Smooth muscle cell (in vitro differentiated cells): ENCODE measurements at regions not wholly inside any gene's neighbourhood (a gene's known extent, or its start where the extent isn't known, plus 50 kb on each side); places are given as distances from the start of the nearest gene placed in this dataset.

Experiments
- DNase-seq: peaks from one replicate; lab custom pipeline; 2025; ENCODE audit not compliant: unreplicated experiment; lab: John Stamatoyannopoulos, UW
- H2AFZ ChIP-seq: fragments of 200-600 bp; sonication (generic); 2 replicates; pipeline ENCODE4 v1.6.0; 2016; ENCODE audit warnings: antibody characterized with exemption, low read depth, mild to moderate bottlenecking
- H3F3A ChIP-seq: fragments of 200-600 bp; sonication (generic); 2 replicates; pipeline ENCODE4 v1.6.0; 2017; ENCODE audit warnings: antibody characterized with exemption, low read depth
- H3K27ac ChIP-seq: fragments of 200-600 bp; sonication (generic); 2 replicates; pipeline ENCODE4 v1.5.1; 2016; ENCODE audit warnings: low read depth, mild to moderate bottlenecking
- H3K27me3 ChIP-seq: fragments of 200-600 bp; sonication (generic); 2 replicates; pipeline ENCODE4 v1.6.1; 2016; ENCODE audit warnings: low read depth, mild to moderate bottlenecking
- H3K36me3 ChIP-seq: fragments of 200-600 bp; sonication (generic); 2 replicates; pipeline ENCODE4 v1.5.1; 2016; ENCODE audit warnings: low read depth
- H3K4me1 ChIP-seq: fragments of 200-600 bp; sonication (generic); 2 replicates; pipeline ENCODE4 v1.5.1; 2016; ENCODE audit warnings: low read depth
- H3K4me2 ChIP-seq: fragments of 200-600 bp; sonication (generic); 2 replicates; pipeline ENCODE4 v1.6.0; 2016; ENCODE audit warnings: mild to moderate bottlenecking
- H3K4me3 ChIP-seq: fragments of 200-600 bp; sonication (generic); 2 replicates; pipeline ENCODE4 v1.5.1; 2016; ENCODE audit warnings: mild to moderate bottlenecking
- H3K79me2 ChIP-seq: fragments of 200-600 bp; sonication (generic); 2 replicates; pipeline ENCODE4 v1.6.0; 2016; ENCODE audit warnings: low read depth, mild to moderate bottlenecking
- H3K9ac ChIP-seq: fragments of 200-600 bp; sonication (generic); 2 replicates; pipeline ENCODE4 v1.6.0; 2016; ENCODE audit warnings: low read depth
- H3K9me3 ChIP-seq: fragments of 200-600 bp; sonication (generic); replicated peaks from 2 replicates; pipeline ENCODE4 v1.5.1; 2016; ENCODE audit warnings: low read depth
- H4K20me1 ChIP-seq: fragments of 200-600 bp; sonication (generic); 2 replicates; pipeline ENCODE4 v1.6.0; 2016; ENCODE audit warnings: low read depth
- WGBS: methylation state at CpG from one replicate; pipeline ENCODE4 v1.1.7; 2016; ENCODE audit warnings: low lambda C conversion rate; 5-methylcytosine and 5-hydroxymethylcytosine counted together
- TF ChIP-seq, protein P1 (sequence below): fragments of 200-600 bp; sonication (generic); IDR thresholded peaks from 2 replicates; pipeline ENCODE4 v1.5.1; 2017; ENCODE audit warnings: borderline replicate concordance, mild to moderate bottlenecking, antibody characterized with exemption; ENCODE audit not compliant: insufficient read depth, poor library complexity, severe bottlenecking

- no peak for DNase-seq
- WGBS: 93% methylated on average over 11 of the region's 11 CpGs
- no peaks in the 10 kb centered on the region for H3K27me3 ChIP-seq
- H3K27ac ChIP-seq: no peak overlapping the region
- no peak overlapping the region for H3K4me2 ChIP-seq
- H2AFZ ChIP-seq: no peak overlapping the region
- no peak overlapping the region for H3K9ac ChIP-seq
- H4K20me1 ChIP-seq: no peaks in the 10 kb centered on the region
- no peaks in the 10 kb centered on the region for H3K79me2 ChIP-seq
- no peaks in the 10 kb centered on the region for H3K9me3 ChIP-seq
- TF ChIP-seq, protein P1, sequence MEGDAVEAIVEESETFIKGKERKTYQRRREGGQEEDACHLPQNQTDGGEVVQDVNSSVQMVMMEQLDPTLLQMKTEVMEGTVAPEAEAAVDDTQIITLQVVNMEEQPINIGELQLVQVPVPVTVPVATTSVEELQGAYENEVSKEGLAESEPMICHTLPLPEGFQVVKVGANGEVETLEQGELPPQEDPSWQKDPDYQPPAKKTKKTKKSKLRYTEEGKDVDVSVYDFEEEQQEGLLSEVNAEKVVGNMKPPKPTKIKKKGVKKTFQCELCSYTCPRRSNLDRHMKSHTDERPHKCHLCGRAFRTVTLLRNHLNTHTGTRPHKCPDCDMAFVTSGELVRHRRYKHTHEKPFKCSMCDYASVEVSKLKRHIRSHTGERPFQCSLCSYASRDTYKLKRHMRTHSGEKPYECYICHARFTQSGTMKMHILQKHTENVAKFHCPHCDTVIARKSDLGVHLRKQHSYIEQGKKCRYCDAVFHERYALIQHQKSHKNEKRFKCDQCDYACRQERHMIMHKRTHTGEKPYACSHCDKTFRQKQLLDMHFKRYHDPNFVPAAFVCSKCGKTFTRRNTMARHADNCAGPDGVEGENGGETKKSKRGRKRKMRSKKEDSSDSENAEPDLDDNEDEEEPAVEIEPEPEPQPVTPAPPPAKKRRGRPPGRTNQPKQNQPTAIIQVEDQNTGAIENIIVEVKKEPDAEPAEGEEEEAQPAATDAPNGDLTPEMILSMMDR: no peak
- H3K4me1 ChIP-seq: peaks cover 14% of the 10 kb centered on the region
- no peak overlapping the region for H3K4me3 ChIP-seq
- H3K36me3 ChIP-seq: no peaks in the 10 kb centered on the region
- H3F3A ChIP-seq: peaks cover 14% of the 10 kb centered on the region
Observed at GRCh38 chr12:98422359-98422758, 93.0 kb upstream of the TMPO start.

DNA sequence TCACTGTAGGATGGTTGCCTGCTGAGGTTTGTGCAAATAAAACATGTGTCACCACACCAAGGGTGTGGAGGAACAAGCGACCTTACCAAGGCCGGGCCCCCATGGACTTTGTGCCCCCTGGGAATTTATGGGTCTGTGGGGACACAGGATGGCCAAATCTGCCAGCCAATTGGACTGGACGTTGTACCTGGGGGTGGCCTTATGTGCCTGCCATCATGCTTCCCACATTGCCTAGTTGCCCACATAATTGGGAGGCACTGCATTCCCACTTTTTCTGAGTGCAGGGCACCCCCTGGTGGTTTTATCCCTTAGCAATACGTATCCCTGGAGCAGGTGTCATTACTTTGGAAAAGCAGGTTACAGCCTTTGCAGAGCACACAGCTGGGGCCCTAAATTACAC lies 92.6 kb upstream of the TMPO start:
- Histone ChIP-seq H3K4me1 (peaks cover 14% of the 10 kb centered on the region), H3K4me3 (no peak overlapping the region), H3K4me2 (no peak overlapping the region), H3K9me3 (no peaks in the 10 kb centered on the region), H4K20me1 (no peaks in the 10 kb centered on the region), H3K79me2 (no peaks in the 10 kb centered on the region), H3F3A (peaks cover 10% of the 10 kb centered on the region), H3K27ac (no peak overlapping the region), H3K36me3 (no peaks in the 10 kb centered on the region), H3K9ac (no peak overlapping the region), H2AFZ (no peak overlapping the region), H3K27me3 (no peaks in the 10 kb centered on the region)
- 93% methylated on average over 4 of the region's 4 CpGs for WGBS
- DNase-seq: no peak
- TF ChIP-seq, protein P1: peak; percentile 5

GRCh38 chr12:98423963-98424362 lies 91.4 kb upstream of the TMPO start:
- Histone ChIP-seq H3K4me3 (no peak overlapping the region), H3K4me1 (peaks cover 4% of the 10 kb centered on the region), H3K9me3 (no peaks in the 10 kb centered on the region), H3F3A (peaks cover 6% of the 10 kb centered on the region), H3K27ac (no peak overlapping the region), H2AFZ (no peak overlapping the region), H3K9ac (no peak overlapping the region), H3K4me2 (no peak overlapping the region), H3K36me3 (no peaks in the 10 kb centered on the region), H4K20me1 (no peaks in the 10 kb centered on the region), H3K79me2 (no peaks in the 10 kb centered on the region), H3K27me3 (no peaks in the 10 kb centered on the region)
- TF ChIP-seq, protein P1: no peak
- no peak for DNase-seq
- 97% methylated on average over 2 of the region's 2 CpGs for WGBS

GRCh38 chr12:98424726-98425401 lies 90.5 kb upstream of the TMPO start:
- Histone ChIP-seq H3K4me2 (peak overlapping the region; percentile 62), H3F3A (no peaks in the 10 kb centered on the region), H3K27ac (peak overlapping the region; percentile 28), H2AFZ (no peak overlapping the region), H4K20me1 (no peaks in the 10 kb centered on the region), H3K4me3 (no peak overlapping the region), H3K36me3 (no peaks in the 10 kb centered on the region), H3K79me2 (no peaks in the 10 kb centered on the region), H3K4me1 (no peaks in the 10 kb centered on the region), H3K27me3 (no peaks in the 10 kb centered on the region), H3K9me3 (no peaks in the 10 kb centered on the region), H3K9ac (no peak overlapping the region)
- no peak for DNase-seq
- TF ChIP-seq, protein P1: peak; percentile 70
- WGBS: 15% methylated on average over 9 of the region's 9 CpGs
